Erythroblast (primary cell): ENCODE measurements at regions not wholly inside any gene's neighbourhood (a gene's known extent, or its start where the extent isn't known, plus 50 kb on each side); places are given as distances from the start of the nearest gene placed in this dataset.

ENCODE experiments used
- GATA1 ChIP-seq: IDR thresholded peaks from 2 replicates; pipeline ENCODE4 v1.6.1; 2011; ENCODE audit warnings: low read depth, mild to moderate bottlenecking, control low read depth, low read length, moderate library complexity
- POLR2A ChIP-seq: IDR thresholded peaks from 2 replicates; pipeline ENCODE4 v1.6.1; 2011; ENCODE audit warnings: mild to moderate bottlenecking, low read length

DNA sequence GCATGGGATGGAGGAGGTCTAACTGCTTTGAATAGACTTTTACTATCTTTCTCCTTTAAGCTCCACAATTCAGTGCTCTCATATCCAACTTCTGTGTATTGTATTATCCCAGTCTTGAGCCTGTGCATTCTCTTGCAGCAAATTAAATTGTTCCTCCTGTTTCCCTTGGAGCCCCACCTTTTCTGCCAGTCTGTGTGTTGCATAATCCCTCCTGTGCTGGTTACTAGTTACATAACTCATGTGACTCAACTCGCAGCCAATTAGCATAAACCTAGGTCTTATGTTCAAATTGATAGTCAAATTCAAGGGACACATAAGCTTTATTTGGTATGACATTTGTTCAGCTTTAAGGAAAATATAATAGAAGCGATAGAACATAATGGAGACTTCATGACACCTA, 1863.5 kb downstream of the MRPL39 start:
- TF ChIP-seq POLR2A (no peak), GATA1 (no peak)
